HT-29 (cell line): ENCODE measurements at regions not wholly inside any gene's neighbourhood (a gene's known extent, or its start where the extent isn't known, plus 50 kb on each side); places are given as distances from the start of the nearest gene placed in this dataset.

Source experiments
- DNase-seq: peaks from one replicate; pipeline ENCODE4 v3.0.0-alpha.2; 2015; ENCODE audit warnings: low spot score

DNA sequence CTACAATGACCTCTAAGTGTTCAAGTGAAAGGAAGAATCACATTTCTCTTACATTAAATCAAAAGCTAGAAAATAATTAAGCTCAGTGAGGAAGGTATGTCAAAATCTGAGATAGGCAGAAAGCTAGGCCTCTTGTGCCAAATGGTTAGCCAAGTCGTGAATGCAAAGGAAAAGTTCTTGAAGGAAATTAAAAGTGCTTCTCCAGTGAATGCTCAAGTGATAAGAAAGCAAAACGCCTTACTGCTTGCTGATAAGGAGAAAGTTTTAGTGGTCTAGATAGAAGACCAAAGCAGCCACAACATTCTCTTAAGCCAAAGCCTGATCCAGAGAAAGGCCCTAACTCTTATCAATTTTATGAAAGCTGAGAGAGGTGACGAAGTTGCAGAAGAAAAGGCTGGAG, 932.3 kb upstream of the ACVR2A start:
- DNase-seq = no peak

DNA sequence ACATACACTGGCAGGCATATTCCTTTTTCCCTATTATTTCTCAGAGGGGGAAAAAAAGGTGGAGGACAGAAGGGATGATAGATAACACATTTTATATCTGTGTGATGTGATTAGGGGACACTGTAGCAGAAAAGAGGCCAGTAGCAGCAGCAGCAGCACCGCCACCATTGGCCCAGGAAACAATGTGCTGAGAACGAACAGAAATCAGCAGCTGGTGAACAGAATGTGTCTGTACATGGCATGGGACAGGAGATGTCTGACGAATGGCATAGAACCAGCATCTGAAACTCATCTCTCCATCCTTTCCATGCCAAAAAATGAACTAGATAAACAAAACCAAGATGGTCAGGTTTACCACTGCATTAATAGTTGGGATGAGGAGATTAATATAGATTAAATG, 936.1 kb upstream of the ACVR2A start:
- no peak for DNase-seq

DNA sequence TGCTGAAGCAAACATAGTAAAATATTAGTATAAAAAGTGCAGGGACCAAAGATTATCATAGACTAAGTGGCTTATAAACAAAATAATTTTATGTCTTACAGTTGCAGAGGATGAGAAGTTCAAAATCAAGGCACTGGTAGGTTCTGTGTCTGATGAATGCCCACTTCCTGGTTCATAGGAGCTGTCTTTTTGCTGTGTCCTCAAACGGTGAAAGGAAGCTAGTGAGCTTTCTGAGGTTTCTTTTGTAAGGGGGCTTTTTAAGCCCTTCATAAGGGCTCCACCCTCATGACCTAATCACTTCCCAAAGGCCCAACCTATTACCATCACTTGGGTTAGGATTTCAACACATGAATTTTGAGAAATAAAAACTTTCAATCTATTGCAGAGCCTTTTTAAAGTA, 946.7 kb upstream of the ACVR2A start:
- no peak for DNase-seq

DNA sequence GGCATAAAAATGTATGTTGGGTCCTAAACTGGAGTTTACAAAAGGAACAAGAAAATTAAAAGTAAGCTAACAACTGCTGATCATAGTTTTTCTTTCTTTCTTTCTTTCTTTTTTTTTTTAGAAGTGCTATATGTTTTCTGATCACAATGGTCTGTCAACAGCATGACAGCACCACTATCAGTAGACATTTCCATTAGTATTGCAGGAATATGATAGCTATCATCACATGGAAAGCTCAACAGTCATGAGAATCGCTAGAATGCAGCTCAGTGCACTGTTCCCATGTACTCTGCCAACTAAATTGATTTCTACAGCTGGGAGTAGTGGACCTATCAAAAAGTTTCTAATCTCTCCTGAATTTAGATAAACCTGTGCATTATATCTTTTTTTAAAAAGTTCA, 950.3 kb upstream of the ACVR2A start:
- no peak for DNase-seq

DNA sequence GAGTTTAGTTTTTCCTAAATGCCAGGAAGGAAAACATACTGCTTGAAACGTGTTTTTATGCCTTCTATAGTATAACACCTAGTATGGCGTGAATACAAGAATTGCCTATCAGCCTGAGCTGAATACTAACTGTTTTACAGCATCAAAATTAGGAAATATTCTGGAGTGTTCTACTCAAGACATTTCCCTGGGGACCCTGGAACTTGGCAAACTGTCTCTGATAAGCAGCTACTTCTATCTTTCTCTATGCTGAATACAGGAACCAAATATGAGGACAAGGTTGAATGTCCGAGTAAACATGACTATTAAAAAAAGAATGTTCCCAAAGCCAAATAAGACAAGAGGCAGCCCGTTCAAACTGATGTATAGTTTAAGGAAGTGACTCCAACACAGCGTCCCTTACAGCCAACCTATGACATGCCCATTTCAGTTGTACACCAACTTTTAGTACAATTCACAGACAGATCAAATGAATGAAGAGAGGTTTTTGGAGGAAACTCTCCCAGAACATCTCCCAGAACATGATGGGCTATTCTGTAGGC, 951.3 kb upstream of the ACVR2A start:
- no peak for DNase-seq

DNA sequence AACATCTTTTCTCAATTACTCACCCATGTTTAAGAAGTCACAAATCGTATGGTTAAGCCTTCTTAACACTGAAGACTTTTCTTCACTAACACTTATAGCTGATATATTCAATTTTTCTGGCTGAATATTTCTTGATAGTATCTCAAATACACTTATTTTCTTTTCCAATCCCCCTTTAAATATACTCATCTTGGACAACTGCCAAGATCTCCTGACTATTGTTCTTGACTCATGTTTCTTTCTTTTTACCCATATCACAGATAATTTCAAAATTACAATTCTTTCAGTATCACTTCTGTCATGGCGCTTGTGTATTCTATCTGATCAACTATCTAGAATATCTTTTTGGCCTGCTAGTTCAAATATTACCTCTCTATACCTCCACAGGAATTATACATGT, 954.3 kb upstream of the ACVR2A start:
- no peak for DNase-seq

DNA sequence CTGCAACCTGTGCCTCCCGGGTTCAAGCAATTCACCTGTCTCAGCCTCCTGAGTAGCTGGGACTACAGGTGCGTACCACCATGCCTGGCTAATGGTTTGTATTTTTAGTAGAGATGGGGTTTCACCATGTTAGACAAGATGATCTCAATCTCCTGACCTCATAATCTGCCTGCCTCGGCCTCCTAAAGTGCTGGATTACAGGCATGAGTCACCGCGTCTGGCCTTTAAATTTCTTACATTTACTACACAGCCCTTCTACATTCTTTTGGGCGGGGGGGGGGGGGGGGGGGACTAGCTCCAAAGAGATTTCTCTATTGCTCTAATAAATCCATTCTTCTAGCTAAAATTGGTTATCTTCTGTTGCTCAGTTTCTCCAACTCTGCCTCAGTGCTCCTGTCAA, 964.9 kb upstream of the ACVR2A start:
- no peak for DNase-seq

DNA sequence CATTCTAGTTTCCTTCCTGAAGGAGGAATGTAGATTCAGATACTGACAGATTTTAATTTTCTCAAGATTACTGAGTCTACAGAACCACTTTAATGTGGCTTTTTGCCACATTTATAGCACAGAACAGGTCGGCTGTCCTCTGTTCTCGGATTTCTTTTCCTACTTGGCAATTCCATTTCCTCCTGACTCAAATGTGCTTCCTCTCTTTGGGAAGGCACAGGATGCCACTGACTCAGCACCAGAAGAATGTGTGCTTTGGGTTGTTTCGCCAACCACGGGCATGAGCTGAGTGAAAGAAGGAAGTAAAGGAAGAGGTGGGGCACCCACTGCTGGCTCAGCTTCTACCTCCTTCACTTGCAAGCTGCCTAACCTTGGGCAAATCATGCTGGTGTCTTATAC, 970.6 kb upstream of the ACVR2A start:
- DNase-seq = peak; percentile 89

DNA sequence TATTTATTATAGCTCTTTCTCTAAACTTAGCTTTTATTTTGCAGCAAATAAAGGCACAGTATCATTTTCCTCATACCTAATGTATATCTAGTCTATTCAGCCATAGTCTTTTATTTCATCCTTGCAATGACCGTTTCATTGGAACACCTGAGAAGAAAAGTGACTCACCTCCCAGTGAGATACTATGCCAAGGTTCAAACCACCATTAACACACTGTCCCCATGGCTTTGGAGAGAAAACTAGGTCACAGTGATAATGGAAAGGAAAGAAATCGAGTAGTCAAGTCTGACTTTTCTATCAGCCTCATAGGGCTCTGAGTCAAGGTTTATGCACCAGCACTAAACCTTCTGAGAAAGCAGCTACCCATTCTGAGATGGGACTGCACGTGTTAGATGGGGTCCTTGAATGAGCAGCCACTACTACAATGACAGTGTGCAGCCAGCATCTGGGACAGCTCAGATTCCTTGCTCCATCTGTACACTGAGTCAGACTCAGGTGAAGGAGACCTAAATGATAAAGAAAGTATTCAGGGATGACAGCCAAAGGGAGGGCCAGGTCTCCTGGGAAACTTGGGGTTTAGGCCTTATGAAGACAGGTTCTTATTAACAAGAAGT, 971.1 kb upstream of the ACVR2A start:
- peak; percentile 63 for DNase-seq

DNA sequence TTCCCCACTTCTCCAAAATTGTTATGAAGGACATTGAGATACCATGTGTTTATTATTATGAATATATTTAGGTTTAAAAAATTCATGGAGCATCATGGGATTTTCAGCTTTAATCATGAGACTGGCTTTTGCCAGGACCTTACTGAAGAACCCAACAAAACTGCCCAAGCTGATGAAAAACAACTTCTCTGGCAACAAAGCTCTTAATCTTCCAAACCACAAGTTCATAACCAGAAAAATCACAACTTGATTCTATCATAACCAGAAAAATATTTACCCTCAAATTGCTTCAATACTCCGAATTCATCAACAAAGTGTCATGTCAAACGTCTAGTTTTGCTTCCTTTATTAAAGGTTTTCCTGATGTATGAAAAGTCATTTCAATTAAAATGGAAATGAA, 971.8 kb upstream of the ACVR2A start:
- no peak for DNase-seq

DNA sequence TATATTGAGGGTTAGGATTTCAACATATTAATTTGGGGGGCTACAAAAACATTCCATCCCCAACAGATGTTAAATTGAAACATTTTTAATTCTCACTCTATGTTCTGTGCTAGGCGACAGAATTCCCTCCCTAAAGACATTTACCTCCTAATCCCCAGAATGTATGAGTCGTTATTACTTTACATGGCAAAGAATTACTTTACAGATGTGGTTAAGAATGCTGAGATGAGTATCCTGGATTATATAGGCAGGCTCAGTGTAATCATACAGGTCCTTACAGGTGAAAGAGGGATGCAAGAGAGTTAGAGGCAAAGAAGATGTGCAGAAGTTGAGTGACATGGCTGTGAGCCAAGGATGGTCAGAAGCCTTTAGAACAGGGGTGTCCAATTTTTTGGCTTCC, 974.1 kb upstream of the ACVR2A start:
- no peak for DNase-seq

DNA sequence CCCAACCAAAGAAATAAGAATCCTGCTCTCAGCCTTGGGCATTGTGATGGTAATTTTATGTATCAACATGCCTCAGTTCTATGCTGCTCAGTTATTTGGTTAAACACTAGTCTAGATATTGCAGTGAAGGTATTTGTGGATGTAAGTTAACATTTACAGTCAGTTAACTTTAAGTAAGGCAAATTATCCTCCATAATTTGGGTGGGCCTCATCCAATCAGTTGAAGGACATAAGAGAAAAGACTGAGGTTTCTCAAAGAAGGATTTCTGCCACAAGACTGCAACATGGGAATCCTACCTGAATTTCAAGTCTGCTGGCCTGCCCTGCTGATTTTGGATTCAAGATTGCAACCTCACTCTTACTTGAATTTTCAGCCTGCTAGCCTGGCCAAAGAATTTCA, 975.5 kb upstream of the ACVR2A start:
- no peak for DNase-seq

DNA sequence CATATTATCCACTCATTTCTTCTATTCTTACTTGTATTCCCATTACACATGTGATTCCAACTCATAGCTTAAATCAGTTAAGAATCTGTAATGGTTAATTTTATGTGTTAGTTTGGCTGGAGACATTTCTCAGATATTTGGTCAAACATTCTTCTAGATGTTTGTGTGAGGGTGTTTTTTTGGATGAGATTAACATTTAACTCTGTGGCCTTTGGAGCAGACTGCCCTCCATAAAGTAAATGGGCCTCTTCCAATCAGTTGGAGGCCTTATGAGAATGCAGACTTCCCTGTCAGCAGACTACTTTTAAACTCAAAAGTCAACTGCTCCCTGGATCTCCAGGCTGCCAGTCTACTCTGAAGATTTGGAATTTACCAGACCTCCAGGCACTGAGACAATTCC, 976.8 kb upstream of the ACVR2A start:
- no peak for DNase-seq

DNA sequence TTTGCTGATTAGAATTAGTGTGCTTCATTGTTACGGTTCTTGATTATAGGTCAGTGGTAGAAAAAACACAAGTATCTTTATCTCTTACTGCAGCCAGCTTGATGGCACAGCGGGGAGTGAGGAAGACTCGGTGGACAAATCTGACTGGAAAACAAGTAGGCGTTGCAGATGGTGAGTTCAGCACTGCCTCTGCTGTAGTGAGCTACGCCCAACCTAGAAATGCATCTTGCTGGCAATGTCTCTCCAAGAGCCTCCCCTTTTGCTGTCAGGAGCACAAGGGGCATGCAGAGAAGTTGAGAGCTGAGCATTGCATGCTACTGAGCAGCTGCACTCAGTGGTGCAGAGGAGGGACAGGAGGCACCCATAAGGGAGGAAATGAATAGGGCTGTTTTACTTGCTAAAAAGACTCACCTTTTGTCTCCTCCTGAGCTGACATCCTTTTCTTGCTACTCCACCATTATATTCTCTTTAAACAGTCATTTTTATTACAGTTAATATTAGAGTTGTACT, 977.3 kb upstream of the ACVR2A start:
- DNase-seq = no peak

DNA sequence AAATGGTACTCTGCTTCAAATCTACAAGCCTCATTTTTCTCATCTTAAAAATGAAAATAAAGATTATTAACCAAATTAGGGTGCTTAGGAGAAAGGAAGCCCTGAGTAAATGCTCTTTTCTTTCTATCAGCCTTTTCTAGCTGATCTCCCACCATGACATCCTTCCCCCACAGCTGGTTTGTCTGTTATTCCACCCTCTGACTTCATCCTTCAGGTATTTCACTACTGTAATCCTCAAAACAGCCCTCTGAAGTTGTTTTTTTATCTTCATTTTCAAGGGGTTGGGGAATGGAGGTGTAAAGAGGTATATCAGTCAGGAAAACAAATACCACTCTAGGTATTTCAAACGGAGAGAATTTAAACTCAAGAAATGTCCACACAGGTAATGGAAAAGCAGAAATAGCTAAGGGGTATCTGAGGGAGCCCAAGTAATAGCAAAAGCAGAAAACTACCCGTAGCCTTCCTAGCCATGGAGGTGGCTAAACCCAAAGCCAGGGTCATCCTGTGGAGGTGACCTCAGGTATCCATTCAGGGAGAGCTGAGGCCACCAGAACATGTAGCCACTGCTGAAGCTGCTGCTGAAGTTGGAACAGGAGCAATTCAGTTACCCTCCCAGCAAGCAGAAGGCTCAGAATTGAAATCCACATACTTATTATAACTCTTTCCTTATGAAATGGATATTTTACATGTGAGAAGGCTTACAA, 990.9 kb upstream of the ACVR2A start:
- DNase-seq = no peak

DNA sequence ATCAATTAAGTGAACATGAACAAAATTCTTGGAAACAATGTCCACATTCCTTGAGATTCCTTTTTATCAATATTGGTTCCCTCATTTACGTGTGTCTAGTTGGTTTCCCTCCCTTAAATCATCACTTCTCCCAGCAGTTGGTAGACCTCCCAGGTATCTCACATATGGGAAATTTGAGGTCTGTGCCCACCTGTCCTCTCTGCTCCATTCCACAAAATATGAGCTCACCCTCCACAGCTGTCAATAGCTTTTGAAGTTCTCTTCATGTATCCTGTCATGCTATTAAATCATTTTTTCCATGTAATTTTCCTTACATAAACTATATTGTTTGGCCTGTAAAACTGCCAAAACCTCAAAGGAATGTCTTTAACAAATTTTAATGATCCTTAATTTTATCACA, 992.2 kb upstream of the ACVR2A start:
- DNase-seq = no peak

DNA sequence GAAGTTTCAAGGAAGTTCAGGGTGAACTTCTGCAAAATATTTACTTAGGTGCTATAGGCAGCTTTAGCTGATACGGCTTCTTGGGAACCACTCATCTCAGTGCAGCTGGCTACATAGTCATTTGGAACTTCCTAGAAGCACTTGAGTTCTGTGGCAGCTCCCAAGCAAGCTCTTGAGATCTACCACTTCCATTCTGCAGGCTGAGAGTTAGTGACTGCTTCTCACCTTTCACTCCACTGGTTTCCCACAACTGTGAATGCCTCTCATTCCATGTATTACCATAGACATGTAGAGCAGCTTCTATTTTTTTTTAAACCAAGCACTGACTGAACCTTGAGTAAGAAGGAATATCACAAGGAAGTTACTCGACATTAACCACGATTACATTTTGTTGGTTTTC, 994.1 kb upstream of the ACVR2A start:
- no peak for DNase-seq

DNA sequence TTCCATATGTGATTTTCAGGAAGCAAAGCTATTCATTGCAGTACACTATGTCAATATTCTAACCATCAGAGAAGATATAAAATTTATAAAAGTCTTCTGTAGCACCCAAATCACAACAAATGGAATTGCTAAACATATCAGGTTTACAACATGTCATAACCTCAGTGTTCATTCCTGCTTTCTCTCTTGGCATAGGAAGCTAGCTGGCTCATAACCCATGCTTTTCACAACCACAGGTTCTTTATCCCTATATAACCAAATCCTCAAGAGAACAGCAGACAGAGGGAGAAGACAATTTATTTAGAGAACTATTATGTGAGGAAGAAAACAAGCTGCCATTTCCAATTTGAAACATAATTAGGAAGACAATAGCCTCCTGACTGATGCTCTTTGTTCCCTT, 997.0 kb upstream of the ACVR2A start:
- no peak for DNase-seq

DNA sequence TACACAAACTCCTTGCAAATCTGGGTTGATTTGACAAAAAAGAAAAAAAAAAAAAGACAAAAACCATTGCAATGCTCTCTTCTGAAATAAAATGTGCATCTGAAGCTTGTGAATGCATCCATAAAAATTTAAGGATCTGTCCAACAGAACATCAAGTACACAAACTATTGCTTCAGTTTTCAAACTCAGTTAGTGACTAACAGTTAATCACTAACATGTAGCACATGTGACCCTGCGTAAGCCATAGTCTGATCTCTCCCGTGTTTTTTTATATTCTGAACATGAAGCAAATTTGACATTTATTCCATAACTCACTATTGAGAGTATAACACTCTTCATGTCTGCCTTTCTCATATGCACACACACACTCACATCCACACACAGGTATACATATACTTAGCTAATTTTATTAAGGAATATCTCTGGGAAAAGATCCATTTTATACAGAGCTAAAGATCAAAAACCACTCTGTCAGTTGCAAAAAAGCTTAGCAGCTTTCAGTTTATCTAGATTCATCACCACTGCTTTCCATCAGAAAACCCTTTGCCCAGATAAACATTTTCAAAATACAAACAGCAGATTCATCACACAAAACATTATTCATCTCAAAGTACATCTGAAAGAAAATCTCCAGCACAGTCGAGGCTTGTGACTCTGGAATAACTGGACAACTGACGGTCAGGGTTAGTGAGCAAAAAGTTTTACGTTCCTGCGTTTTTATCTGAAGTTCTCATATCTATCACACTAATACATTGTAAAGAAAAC, 1000.4 kb upstream of the ACVR2A start:
- no peak for DNase-seq

DNA sequence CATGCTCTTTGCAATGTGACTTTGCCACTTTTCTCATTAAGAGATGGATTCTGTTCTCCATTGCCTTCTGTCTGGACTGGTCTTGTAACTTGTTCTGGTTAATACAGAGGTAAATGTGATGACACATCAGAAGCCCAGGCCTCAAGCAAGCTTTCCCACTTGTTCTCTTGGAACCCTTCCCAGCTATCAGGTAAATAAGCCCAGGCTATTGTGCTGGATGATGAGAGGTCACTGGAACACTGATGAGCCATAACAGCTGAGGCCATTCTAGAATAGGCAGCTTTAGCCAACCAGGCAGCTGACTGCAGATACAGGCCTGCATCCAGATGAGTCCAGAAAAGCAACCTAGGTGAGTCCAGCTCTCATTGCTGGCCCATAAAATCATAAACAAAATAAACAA, 1007.0 kb upstream of the ACVR2A start:
- DNase-seq = peak; percentile 4

DNA sequence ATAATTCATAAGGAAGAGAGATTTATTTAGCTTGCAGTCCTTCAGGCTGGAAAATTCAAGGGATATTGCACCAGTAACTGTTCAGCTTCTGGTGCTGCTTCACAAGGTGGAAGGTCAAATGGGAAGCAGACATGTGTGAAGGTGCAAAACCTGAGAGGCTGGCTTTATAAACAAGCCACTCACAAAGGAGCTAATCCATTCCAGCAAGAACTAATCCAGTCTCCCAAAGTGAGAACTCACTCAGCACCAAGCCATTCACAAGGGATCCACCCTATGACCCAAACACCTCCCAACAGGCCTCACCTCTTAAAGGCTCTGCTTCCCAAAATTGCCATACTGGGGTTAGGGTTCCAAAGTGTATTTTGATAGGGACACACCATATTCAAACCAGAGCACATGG, 1018.4 kb upstream of the ACVR2A start:
- no peak for DNase-seq

DNA sequence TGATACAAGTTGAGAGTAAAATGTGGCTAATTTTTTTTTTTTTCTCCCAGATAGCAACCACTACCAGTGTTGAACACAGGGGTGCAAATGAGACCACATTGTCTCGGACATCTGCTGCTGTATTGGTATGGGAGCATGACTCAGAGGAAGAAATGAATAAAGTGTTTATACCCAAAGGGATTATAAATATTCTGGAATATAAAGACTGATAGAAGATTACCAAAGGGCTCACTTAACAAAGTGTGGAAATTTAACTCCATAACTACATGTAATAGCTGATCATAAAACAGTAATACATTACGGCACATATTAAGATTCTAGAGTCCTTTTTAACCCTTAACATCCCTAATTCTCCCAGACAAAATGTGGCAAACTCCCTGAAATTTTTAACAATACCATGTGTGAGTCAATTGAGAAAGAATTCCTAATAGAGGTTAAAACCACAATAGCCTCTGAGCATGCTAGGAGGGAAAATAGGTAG, 1023.0 kb upstream of the ACVR2A start:
- DNase-seq = no peak
